ENCODE measurements at regions not wholly inside any gene's neighbourhood (a gene's known extent, or its start where the extent isn't known, plus 50 kb on each side); places are given as distances from the start of the nearest gene placed in this dataset.

GRCh38 chr5:68533571-68534084, 318.1 kb downstream of the PIK3R1 start:
- TF ChIP-seq CTCF (conservative IDR thresholded peaks at IDR 0.05; ENCODE audit: low read length) (no peak), EZH2phosphoT487 (IDR thresholded peaks at IDR 0.05; ENCODE audit: borderline replicate concordance, low read depth, low read length) (no peak)
